ENCODE measurements at regions not wholly inside any gene's neighbourhood (a gene's known extent, or its start where the extent isn't known, plus 50 kb on each side); places are given as distances from the start of the nearest gene placed in this dataset.

DNA sequence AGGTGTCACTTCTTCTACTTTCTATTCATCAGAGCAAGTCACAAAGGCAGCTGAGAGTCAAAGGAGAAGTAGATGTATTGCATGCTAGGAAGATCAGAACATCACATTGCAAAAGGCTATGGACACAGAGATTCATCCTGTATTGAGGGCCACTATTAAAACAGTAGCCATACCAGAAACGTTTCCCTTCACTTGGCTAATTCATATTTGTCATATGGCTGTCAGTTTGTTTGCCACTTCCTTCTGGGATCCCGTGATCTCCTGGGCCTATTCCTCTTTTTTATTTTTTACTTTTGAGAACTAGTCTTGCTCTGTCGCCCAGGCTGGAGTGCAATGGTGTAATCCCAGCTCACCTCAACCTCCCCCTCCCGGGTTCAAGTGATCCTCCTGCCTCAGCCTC is 184.0 kb upstream of the SATB1 start:
- TF ChIP-seq, protein P1, sequence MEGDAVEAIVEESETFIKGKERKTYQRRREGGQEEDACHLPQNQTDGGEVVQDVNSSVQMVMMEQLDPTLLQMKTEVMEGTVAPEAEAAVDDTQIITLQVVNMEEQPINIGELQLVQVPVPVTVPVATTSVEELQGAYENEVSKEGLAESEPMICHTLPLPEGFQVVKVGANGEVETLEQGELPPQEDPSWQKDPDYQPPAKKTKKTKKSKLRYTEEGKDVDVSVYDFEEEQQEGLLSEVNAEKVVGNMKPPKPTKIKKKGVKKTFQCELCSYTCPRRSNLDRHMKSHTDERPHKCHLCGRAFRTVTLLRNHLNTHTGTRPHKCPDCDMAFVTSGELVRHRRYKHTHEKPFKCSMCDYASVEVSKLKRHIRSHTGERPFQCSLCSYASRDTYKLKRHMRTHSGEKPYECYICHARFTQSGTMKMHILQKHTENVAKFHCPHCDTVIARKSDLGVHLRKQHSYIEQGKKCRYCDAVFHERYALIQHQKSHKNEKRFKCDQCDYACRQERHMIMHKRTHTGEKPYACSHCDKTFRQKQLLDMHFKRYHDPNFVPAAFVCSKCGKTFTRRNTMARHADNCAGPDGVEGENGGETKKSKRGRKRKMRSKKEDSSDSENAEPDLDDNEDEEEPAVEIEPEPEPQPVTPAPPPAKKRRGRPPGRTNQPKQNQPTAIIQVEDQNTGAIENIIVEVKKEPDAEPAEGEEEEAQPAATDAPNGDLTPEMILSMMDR (IDR thresholded peaks at IDR 0.05; ENCODE audit: low read depth, low read length, missing control alignments), result no peak
- DNase-seq (ENCODE audit: low read depth), result no peak
- H3K4me3 ChIP-seq (ENCODE audit: low read depth, low read length), result no peak overlapping the region

DNA sequence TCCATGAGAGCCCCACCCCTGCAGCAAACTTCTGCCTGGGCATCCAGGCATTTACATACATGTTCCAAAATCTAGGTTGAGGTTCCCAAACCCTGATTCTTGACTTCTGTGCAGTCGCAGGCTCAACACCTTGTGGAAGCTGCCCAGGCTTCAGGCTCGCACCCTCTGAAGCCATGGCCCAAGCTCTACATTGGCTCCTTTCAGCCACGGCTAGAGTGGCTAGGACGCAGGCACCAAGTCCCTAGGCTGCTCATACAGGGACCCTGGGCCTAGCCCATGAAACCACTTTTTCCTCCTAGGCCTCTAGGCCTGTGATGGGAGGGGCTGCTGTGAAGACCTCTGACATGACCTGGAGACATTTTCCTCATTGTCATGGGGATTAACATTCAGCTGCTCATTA is 172.8 kb upstream of the SATB1 start:
- no peak overlapping the region for H3K4me3 ChIP-seq (ENCODE audit: low read depth, low read length)
- DNase-seq (ENCODE audit: low read depth), result no peak
- TF ChIP-seq, protein P1 (IDR thresholded peaks at IDR 0.05; ENCODE audit: low read depth, low read length, missing control alignments), result no peak

DNA sequence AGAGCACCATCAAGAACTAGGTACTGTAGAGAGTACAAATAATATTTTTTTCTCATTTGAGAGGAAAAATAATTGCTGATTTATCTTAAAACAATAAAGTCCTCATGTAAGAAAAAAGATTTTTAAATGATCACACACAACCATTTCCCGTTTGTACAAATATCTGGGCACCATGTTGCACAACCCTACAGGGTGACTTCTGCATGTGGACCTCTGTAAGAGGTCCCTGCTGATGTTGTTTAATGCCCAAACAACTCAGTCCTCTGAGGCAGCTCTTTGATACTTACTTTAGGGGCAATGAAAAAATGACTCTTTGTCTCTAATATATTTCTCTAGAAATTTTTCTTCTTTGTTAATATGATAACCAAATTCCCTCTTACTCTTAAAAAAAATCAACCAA is 168.1 kb upstream of the SATB1 start:
- no peak for DNase-seq (ENCODE audit: low read depth)
- TF ChIP-seq, protein P1 (IDR thresholded peaks at IDR 0.05; ENCODE audit: low read depth, low read length, missing control alignments), result no peak
- no peak overlapping the region for H3K4me3 ChIP-seq (ENCODE audit: low read depth, low read length)

DNA sequence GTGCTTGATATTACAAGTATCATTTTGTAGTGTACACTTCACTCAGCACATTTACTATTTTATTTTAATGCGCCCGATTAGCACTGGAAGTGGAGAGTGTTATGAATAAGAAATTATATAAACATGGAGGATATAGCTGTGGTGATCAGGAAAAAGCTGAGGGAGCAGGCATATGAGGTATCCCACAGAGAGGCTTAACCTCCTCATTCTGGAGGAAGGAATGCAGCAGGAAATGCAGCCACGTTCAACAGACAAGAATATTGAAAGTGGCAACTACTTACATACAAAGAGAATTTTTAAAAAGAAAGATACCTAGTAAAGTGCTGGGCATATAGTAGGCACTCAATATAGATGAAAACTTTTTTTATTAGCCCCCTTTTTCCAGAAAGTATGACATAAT is 166.0 kb upstream of the SATB1 start:
- H3K4me3 ChIP-seq (ENCODE audit: low read depth, low read length), result no peak overlapping the region
- TF ChIP-seq, protein P1 (IDR thresholded peaks at IDR 0.05; ENCODE audit: low read depth, low read length, missing control alignments), result no peak
- DNase-seq (ENCODE audit: low read depth), result no peak

DNA sequence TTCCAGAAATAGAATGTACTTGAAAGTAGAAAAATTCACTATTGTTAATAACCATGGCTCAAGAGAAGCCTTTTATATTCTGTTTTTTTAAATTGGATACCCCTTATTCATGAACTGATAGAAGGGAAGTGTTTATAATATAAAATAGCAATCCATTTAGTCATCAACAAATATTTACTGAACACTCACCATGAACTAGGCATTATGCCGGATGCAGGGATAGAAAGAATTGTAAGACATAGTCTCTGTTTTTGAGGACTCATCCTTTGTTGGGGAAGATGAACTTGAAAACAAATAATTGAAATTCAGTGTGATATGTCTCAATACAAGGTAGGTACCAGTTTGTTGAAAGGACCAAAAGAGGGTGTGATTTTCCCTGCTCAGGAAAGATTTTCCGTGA is 160.9 kb upstream of the SATB1 start:
- H3K4me3 ChIP-seq (ENCODE audit: low read depth, low read length), result no peak overlapping the region
- no peak for DNase-seq (ENCODE audit: low read depth)
- TF ChIP-seq, protein P1 (IDR thresholded peaks at IDR 0.05; ENCODE audit: low read depth, low read length, missing control alignments), result no peak

DNA sequence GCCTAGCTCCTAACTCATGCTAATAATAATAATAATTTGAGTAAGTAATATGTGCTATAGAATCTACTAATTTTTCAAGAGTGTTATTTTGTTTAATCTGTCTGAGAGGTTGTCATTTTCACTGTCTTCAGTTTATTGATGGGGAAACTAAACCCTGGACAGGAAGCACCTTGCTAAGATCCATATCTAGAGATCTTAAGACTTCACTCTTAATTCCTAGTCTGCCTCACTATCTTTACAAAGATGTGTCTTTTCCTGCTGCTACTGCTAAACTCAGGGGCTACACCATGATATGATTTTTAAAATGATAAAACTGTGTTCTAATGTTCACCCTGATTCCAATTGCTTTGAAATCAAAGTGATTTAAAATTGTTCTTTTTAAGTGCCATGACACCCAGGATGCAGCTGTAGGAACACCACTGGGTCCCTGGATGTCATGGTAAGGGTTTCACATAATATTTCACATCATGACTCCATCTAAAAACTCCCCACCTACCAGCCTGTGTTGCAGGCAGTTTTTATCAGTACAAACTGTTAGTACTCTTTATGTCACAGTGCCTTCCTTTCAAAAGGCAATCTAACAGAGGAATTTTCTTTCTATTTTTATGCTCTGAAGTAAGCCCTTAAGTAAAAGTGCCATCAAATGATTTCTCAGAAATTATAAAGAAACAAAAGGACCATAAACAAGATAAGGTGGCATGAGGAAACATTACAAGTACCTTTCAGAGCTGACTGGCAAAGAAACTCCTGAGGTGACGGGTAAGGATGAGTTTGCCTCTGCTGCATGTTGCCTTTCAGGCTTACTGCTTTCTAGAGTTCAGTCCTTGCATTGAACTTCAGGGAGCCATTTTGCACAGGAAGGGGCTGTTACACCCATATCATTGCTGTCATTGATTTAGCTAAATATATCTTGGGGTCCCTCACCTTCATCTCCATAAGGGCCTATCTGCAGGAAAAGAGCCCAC is 160.1 kb upstream of the SATB1 start:
- H3K4me3 ChIP-seq (ENCODE audit: low read depth, low read length), result no peak overlapping the region
- DNase-seq (ENCODE audit: low read depth), result no peak
- TF ChIP-seq, protein P1 (IDR thresholded peaks at IDR 0.05; ENCODE audit: low read depth, low read length, missing control alignments), result no peak

DNA sequence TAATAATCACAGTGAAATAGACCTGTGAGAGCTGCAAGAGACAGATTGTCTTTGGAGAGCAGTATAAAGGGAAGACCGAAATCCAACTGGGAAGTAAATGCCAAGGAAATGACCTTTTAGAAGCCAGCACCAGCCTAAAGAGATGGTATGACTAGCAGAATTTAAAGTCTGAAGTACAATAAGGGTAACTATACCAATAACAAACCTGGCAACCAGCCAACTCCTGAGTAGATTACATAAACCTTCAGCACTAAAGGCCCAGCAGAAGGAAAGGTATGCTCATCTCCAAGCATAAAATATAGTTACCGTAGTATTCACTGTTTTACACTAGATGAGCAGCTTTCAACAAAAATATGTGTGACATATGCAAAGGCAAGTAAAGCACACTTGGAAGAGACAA is 155.1 kb upstream of the SATB1 start:
- TF ChIP-seq, protein P1 (IDR thresholded peaks at IDR 0.05; ENCODE audit: low read depth, low read length, missing control alignments), result no peak
- no peak overlapping the region for H3K4me3 ChIP-seq (ENCODE audit: low read depth, low read length)
- no peak for DNase-seq (ENCODE audit: low read depth)

All from GM12864 (cell line).